Keratinocyte (primary cell): ENCODE measurements at regions not wholly inside any gene's neighbourhood (a gene's known extent, or its start where the extent isn't known, plus 50 kb on each side); places are given as distances from the start of the nearest gene placed in this dataset.

Experiments
- DNase-seq: peaks from one replicate; pipeline ENCODE4 v3.0.0-alpha.2; 2011; ENCODE audit warnings: low read depth, missing footprints, low spot score
- FAIRE-seq: peaks from 2 replicates; lab custom pipeline; 2011; peaks lifted over from hg19 to GRCh38; lab: Jason Lieb, UNC
- H2AFZ ChIP-seq: 2 replicates; pipeline ENCODE4 v1.6.0; 2012; ENCODE audit warnings: low read length, control low read depth, inconsistent platforms; ENCODE audit not compliant: control insufficient read depth
- H3K27ac ChIP-seq: 2 replicates; pipeline ENCODE4 v1.5.1; 2011; ENCODE audit warnings: low read length; ENCODE audit not compliant: control insufficient read depth, insufficient read depth
- H3K27me3 ChIP-seq: 3 replicates; pipeline ENCODE4 v1.6.0; 2011; ENCODE audit warnings: low read length; ENCODE audit not compliant: control insufficient read depth, insufficient read depth; ENCODE audit errors: extremely low read depth
- H3K36me3 ChIP-seq, 2 experiments: 2 replicates in 1 of 2; 3 replicates in 1 of 2; pipeline ENCODE4 v1.5.1; 2011; ENCODE audit warnings: low read length in 2 of 2, mild to moderate bottlenecking in 1 of 2; ENCODE audit not compliant: control insufficient read depth in 2 of 2, insufficient read depth in 2 of 2; ENCODE audit errors: extremely low read depth in 1 of 2
- H3K4me1 ChIP-seq: 3 replicates; pipeline ENCODE4 v1.5.1; 2011; ENCODE audit warnings: low read length; ENCODE audit not compliant: control insufficient read depth, insufficient read depth; ENCODE audit errors: extremely low read depth
- H3K4me2 ChIP-seq: 3 replicates; pipeline ENCODE4 v1.6.0; 2011; ENCODE audit warnings: low read depth, low read length; ENCODE audit not compliant: control insufficient read depth, insufficient read depth; ENCODE audit errors: extremely low read depth
- H3K4me3 ChIP-seq, 3 experiments: fragments of 200-600 bp in 1 of 3; sonication (generic) in 1 of 3; 2 replicates in 2 of 3; 3 replicates in 1 of 3; pipeline ENCODE4 v1.5.1; 2011 to 2016; ENCODE audit warnings: low read length in 3 of 3, mild to moderate bottlenecking in 3 of 3, control low read depth in 2 of 3, inconsistent platforms in 1 of 3, low read depth in 1 of 3, mixed read lengths in 1 of 3, mixed run types in 1 of 3, moderate library complexity in 1 of 3; ENCODE audit not compliant: control insufficient read depth in 2 of 3, insufficient read depth in 2 of 3; ENCODE audit errors: extremely low read depth in 1 of 3
- H3K79me2 ChIP-seq: 2 replicates; pipeline ENCODE4 v1.6.0; 2012; ENCODE audit warnings: low read length; ENCODE audit not compliant: control insufficient read depth, insufficient read depth
- H3K9ac ChIP-seq: 3 replicates; pipeline ENCODE4 v1.6.0; 2011; ENCODE audit warnings: low read length; ENCODE audit not compliant: control insufficient read depth, insufficient read depth; ENCODE audit errors: extremely low read depth
- H3K9me1 ChIP-seq: 3 replicates; pipeline ENCODE4 v1.6.0; 2011; ENCODE audit warnings: low read length; ENCODE audit not compliant: control insufficient read depth, insufficient read depth; ENCODE audit errors: extremely low read depth
- H3K9me3 ChIP-seq: 2 replicates; pipeline ENCODE4 v1.5.1; 2012; ENCODE audit warnings: low read depth, low read length; ENCODE audit not compliant: control insufficient read depth
- H4K20me1 ChIP-seq: 3 replicates; pipeline ENCODE4 v1.6.0; 2011; ENCODE audit warnings: low read length; ENCODE audit not compliant: control insufficient read depth, insufficient read depth; ENCODE audit errors: extremely low read depth
- EZH2 ChIP-seq: IDR thresholded peaks from one replicate; pipeline ENCODE4 v1.6.1; 2012; ENCODE audit warnings: inconsistent platforms, mild to moderate bottlenecking, low read length, moderate library complexity
- dilution Hi-C: fragments of 300-500 bp; cut with MboI; formaldehyde crosslinking; loops from one replicate; pipeline ENCODE4 v1.7.0; 2020; ENCODE audit warnings: low sequenced_read_pairs; ENCODE audit not compliant: extremely low pct_ligation_motif_present
- TF ChIP-seq, protein P1 (sequence below), 3 experiments: IDR thresholded peaks in 1 of 3; conservative IDR thresholded peaks in 1 of 3; optimal IDR thresholded peaks in 1 of 3; 2 replicates in 2 of 3; 3 replicates in 1 of 3; pipeline versions ENCODE3 to v1.5.1; 2011; ENCODE audit warnings: low read length in 3 of 3, mild to moderate bottlenecking in 3 of 3, moderate library complexity in 2 of 3, control low read depth in 1 of 3, inconsistent platforms in 1 of 3; ENCODE audit not compliant: insufficient read depth in 2 of 3; ENCODE audit errors: extremely low read depth in 1 of 3

DNA sequence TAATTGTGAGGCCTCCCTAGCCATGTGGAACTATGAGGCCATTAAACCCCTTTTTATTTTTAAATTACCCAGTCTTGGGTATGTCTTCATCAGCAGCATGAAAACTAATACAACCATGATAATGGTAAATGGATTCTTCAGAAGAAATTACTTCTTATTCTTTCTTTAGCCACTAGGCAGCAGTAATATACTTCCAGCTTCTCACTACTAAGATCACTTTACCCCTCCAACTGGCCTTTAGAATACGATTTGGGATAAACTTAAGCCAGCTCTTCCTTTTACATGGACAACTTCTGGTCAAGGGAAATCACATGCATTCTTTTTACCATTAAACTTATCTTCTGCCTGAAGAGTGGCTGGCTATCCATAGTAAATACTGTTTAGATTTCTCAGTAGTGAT lies 355.4 kb downstream of the MAN2A1 start:
- no peak for FAIRE-seq
- H3K4me1 ChIP-seq: no peaks in the 10 kb centered on the region
- no peak overlapping the region for H3K27ac ChIP-seq
- peaks cover 9% of the 10 kb centered on the region for H3K27me3 ChIP-seq
- no peaks in the 10 kb centered on the region for H4K20me1 ChIP-seq
- no peaks in the 10 kb centered on the region for H3K79me2 ChIP-seq
- H2AFZ ChIP-seq: no peak overlapping the region
- no peak for DNase-seq
- TF ChIP-seq EZH2: no peak
- TF ChIP-seq, protein P1, sequence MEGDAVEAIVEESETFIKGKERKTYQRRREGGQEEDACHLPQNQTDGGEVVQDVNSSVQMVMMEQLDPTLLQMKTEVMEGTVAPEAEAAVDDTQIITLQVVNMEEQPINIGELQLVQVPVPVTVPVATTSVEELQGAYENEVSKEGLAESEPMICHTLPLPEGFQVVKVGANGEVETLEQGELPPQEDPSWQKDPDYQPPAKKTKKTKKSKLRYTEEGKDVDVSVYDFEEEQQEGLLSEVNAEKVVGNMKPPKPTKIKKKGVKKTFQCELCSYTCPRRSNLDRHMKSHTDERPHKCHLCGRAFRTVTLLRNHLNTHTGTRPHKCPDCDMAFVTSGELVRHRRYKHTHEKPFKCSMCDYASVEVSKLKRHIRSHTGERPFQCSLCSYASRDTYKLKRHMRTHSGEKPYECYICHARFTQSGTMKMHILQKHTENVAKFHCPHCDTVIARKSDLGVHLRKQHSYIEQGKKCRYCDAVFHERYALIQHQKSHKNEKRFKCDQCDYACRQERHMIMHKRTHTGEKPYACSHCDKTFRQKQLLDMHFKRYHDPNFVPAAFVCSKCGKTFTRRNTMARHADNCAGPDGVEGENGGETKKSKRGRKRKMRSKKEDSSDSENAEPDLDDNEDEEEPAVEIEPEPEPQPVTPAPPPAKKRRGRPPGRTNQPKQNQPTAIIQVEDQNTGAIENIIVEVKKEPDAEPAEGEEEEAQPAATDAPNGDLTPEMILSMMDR (optimal IDR thresholded peaks at IDR 0.05 in 1 of 3, IDR thresholded peaks at IDR 0.05 in 1 of 3, conservative IDR thresholded peaks at IDR 0.05 in 1 of 3; ENCODE audit: extremely low read depth in 1 of 3, insufficient read depth in 2 of 3, low read length in 3 of 3): peak in 1 of 3 experiments; percentile 25
- H3K9me3 ChIP-seq: no peaks in the 10 kb centered on the region
- dilution Hi-C loops: no loop called here
- H3K4me2 ChIP-seq: no peak overlapping the region
- no peak overlapping the region for H3K9ac ChIP-seq
- H3K4me3 ChIP-seq: no peak overlapping the region
- H3K9me1 ChIP-seq: no peaks in the 10 kb centered on the region
- H3K36me3 ChIP-seq: no peaks in the 10 kb centered on the region

GRCh38 chr5:110048491-110048890 lies 358.8 kb downstream of the MAN2A1 start:
- Histone ChIP-seq H4K20me1 (no peaks in the 10 kb centered on the region), H3K9ac (no peak overlapping the region), H3K4me2 (no peak overlapping the region), H3K9me1 (no peaks in the 10 kb centered on the region), H3K36me3 (no peaks in the 10 kb centered on the region), H3K27me3 (peaks cover 12% of the 10 kb centered on the region), H3K79me2 (no peaks in the 10 kb centered on the region), H3K9me3 (no peaks in the 10 kb centered on the region), H3K4me1 (no peaks in the 10 kb centered on the region), H3K4me3 (no peak overlapping the region), H2AFZ (no peak overlapping the region), H3K27ac (no peak overlapping the region)
- FAIRE-seq (no peak), DNase-seq (no peak)
- dilution Hi-C loops: no loop called here
- TF ChIP-seq, protein P1 (optimal IDR thresholded peaks at IDR 0.05 in 1 of 3, IDR thresholded peaks at IDR 0.05 in 1 of 3, conservative IDR thresholded peaks at IDR 0.05 in 1 of 3; ENCODE audit: extremely low read depth in 1 of 3, insufficient read depth in 2 of 3, low read length in 3 of 3): no peak
- TF ChIP-seq EZH2: no peak
